ENCODE measurements at regions not wholly inside any gene's neighbourhood (a gene's known extent, or its start where the extent isn't known, plus 50 kb on each side); places are given as distances from the start of the nearest gene placed in this dataset.

DNA sequence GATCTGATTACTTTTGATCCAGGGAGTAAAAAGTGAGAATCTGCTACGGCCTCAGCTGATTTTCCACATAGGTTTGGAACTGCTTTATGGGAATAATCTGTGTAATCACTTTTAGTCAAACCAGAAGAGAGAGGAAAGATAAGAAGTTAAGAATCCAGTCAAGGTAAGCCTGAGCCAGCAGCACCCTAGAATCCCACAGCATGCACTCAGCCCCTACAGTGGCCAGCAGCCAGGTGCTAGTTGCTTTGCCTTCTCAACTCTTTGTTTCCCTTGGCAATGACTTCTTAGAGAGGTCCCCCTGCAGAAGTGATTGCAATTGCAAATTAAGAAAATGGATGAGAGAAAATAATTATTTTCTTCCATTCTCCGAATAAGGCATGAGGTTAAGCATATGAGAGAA is 59.7 kb upstream of the TMED7 start:
- TF ChIP-seq, protein P1, sequence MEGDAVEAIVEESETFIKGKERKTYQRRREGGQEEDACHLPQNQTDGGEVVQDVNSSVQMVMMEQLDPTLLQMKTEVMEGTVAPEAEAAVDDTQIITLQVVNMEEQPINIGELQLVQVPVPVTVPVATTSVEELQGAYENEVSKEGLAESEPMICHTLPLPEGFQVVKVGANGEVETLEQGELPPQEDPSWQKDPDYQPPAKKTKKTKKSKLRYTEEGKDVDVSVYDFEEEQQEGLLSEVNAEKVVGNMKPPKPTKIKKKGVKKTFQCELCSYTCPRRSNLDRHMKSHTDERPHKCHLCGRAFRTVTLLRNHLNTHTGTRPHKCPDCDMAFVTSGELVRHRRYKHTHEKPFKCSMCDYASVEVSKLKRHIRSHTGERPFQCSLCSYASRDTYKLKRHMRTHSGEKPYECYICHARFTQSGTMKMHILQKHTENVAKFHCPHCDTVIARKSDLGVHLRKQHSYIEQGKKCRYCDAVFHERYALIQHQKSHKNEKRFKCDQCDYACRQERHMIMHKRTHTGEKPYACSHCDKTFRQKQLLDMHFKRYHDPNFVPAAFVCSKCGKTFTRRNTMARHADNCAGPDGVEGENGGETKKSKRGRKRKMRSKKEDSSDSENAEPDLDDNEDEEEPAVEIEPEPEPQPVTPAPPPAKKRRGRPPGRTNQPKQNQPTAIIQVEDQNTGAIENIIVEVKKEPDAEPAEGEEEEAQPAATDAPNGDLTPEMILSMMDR (IDR thresholded peaks at IDR 0.05 in 2 of 3, conservative IDR thresholded peaks at IDR 0.05 in 1 of 3; ENCODE audit: insufficient read depth in 2 of 3, low read depth in 1 of 3, low read length in 3 of 3), result no peak
- TF ChIP-seq, protein P2, sequence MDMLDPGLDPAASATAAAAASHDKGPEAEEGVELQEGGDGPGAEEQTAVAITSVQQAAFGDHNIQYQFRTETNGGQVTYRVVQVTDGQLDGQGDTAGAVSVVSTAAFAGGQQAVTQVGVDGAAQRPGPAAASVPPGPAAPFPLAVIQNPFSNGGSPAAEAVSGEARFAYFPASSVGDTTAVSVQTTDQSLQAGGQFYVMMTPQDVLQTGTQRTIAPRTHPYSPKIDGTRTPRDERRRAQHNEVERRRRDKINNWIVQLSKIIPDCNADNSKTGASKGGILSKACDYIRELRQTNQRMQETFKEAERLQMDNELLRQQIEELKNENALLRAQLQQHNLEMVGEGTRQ (CRISPR knock-in tag; IDR thresholded peaks at IDR 0.05), result no peak
- no peak for TF ChIP-seq ELF2 (CRISPR knock-in tag; IDR thresholded peaks at IDR 0.05)
- TF ChIP-seq, protein P3, sequence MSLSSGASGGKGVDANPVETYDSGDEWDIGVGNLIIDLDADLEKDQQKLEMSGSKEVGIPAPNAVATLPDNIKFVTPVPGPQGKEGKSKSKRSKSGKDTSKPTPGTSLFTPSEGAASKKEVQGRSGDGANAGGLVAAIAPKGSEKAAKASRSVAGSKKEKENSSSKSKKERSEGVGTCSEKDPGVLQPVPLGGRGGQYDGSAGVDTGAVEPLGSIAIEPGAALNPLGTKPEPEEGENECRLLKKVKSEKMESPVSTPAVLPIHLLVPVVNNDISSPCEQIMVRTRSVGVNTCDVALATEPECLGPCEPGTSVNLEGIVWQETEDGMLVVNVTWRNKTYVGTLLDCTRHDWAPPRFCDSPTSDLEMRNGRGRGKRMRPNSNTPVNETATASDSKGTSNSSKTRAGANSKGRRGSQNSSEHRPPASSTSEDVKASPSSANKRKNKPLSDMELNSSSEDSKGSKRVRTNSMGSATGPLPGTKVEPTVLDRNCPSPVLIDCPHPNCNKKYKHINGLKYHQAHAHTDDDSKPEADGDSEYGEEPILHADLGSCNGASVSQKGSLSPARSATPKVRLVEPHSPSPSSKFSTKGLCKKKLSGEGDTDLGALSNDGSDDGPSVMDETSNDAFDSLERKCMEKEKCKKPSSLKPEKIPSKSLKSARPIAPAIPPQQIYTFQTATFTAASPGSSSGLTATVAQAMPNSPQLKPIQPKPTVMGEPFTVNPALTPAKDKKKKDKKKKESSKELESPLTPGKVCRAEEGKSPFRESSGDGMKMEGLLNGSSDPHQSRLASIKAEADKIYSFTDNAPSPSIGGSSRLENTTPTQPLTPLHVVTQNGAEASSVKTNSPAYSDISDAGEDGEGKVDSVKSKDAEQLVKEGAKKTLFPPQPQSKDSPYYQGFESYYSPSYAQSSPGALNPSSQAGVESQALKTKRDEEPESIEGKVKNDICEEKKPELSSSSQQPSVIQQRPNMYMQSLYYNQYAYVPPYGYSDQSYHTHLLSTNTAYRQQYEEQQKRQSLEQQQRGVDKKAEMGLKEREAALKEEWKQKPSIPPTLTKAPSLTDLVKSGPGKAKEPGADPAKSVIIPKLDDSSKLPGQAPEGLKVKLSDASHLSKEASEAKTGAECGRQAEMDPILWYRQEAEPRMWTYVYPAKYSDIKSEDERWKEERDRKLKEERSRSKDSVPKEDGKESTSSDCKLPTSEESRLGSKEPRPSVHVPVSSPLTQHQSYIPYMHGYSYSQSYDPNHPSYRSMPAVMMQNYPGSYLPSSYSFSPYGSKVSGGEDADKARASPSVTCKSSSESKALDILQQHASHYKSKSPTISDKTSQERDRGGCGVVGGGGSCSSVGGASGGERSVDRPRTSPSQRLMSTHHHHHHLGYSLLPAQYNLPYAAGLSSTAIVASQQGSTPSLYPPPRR (CRISPR knock-in tag; IDR thresholded peaks at IDR 0.05; ENCODE audit: borderline replicate concordance), result no peak
- TF ChIP-seq POLR2A (conservative IDR thresholded peaks at IDR 0.05), result no peak
- no peak for TF ChIP-seq HDAC6 (IDR thresholded peaks at IDR 0.05; ENCODE audit: low read depth, low read length)
- no peak for TF ChIP-seq NFXL1 (CRISPR knock-in tag; IDR thresholded peaks at IDR 0.05)
- TF ChIP-seq, protein P4, sequence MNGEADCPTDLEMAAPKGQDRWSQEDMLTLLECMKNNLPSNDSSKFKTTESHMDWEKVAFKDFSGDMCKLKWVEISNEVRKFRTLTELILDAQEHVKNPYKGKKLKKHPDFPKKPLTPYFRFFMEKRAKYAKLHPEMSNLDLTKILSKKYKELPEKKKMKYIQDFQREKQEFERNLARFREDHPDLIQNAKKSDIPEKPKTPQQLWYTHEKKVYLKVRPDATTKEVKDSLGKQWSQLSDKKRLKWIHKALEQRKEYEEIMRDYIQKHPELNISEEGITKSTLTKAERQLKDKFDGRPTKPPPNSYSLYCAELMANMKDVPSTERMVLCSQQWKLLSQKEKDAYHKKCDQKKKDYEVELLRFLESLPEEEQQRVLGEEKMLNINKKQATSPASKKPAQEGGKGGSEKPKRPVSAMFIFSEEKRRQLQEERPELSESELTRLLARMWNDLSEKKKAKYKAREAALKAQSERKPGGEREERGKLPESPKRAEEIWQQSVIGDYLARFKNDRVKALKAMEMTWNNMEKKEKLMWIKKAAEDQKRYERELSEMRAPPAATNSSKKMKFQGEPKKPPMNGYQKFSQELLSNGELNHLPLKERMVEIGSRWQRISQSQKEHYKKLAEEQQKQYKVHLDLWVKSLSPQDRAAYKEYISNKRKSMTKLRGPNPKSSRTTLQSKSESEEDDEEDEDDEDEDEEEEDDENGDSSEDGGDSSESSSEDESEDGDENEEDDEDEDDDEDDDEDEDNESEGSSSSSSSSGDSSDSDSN (IDR thresholded peaks at IDR 0.05; ENCODE audit: borderline replicate concordance in 1 of 2, low read depth in 2 of 2, low read length in 2 of 2), result no peak
- TF ChIP-seq FOXA3 (CRISPR knock-in tag; conservative IDR thresholded peaks at IDR 0.05 in 1 of 2, IDR thresholded peaks at IDR 0.05 in 1 of 2), result no peak
- TF ChIP-seq TARDBP (IDR thresholded peaks at IDR 0.05), result no peak
- no peak for TF ChIP-seq EZH2 (IDR thresholded peaks at IDR 0.05; ENCODE audit: borderline replicate concordance, low read depth, low read length)
- TF ChIP-seq PRMT5 (CRISPR knock-in tag; IDR thresholded peaks at IDR 0.05), result no peak
- no peak for TF ChIP-seq ZFP36 (IDR thresholded peaks at IDR 0.05; ENCODE audit: low read depth, low read length, partially characterized antibody)
